BLaER1 treated with 17β-estradiol and CSF1 and Interleukin-3, amounts not matched to agents 10 nM and 100 nM (cell line): ENCODE measurements at regions not wholly inside any gene's neighbourhood (a gene's known extent, or its start where the extent isn't known, plus 50 kb on each side); places are given as distances from the start of the nearest gene placed in this dataset.

Experiments used
- H3K27ac ChIP-seq, 11 experiments: shearing (Covaris generic); formaldehyde crosslinking; 2 replicates each; pipeline ENCODE4 v1.8.1; 2022
- H3K27me3 ChIP-seq, 11 experiments: shearing (Covaris generic); formaldehyde crosslinking; 2 replicates each; pipeline ENCODE4 v1.8.1; 2022
- H3K36me3 ChIP-seq, 11 experiments: shearing (Covaris generic); formaldehyde crosslinking; 2 replicates each; pipeline ENCODE4 v1.8.1; 2022
- H3K4me1 ChIP-seq, 10 experiments: shearing (Covaris generic); formaldehyde crosslinking; 2 replicates each; pipeline ENCODE4 v1.8.1; 2022
- H3K4me2 ChIP-seq, 11 experiments: shearing (Covaris generic); formaldehyde crosslinking; 2 replicates each; pipeline ENCODE4 v1.8.1; 2022
- H3K4me3 ChIP-seq, 10 experiments: shearing (Covaris generic); formaldehyde crosslinking; 2 replicates each; pipeline ENCODE4 v1.8.1; 2022
- H3K9ac ChIP-seq, 11 experiments: shearing (Covaris generic); formaldehyde crosslinking; 2 replicates each; pipeline ENCODE4 v1.8.1; 2022
- H3K9me3 ChIP-seq, 11 experiments: shearing (Covaris generic); formaldehyde crosslinking; replicated peaks in 1 of 11; 2 replicates each; pipeline ENCODE4 v1.8.1; 2022
- H4K20me1 ChIP-seq, 11 experiments: shearing (Covaris generic); formaldehyde crosslinking; 2 replicates each; pipeline ENCODE4 v1.8.1; 2022
- Cebpa-rat ChIP-seq, 11 experiments: shearing (Covaris generic); IDR thresholded peaks; 2 replicates each; pipeline ENCODE4 v1.8.1; 2022

- Histone ChIP-seq H3K27ac (no peak overlapping the region), H4K20me1 (no peaks in the 10 kb centered on the region), H3K4me1 (no peaks in the 10 kb centered on the region)
Observed at GRCh38 chr12:114213055-114213581, 192.8 kb downstream of the TBX5 start.

GRCh38 chr12:114209861-114210260 lies 196.1 kb downstream of the TBX5 start:
- Histone ChIP-seq H3K27ac (no peak overlapping the region), H3K4me1 (no peaks in the 10 kb centered on the region), H3K4me3 (no peak overlapping the region), H3K36me3 (no peaks in the 10 kb centered on the region), H4K20me1 (no peaks in the 10 kb centered on the region), H3K9me3 (no peaks in the 10 kb centered on the region), H3K27me3 (no peaks in the 10 kb centered on the region), H3K9ac (no peak overlapping the region), H3K4me2 (no peak overlapping the region)
- TF ChIP-seq Cebpa-rat (IDR thresholded peaks at IDR 0.05): no peak

More at GRCh38 chr12:114213055-114213581, 192.8 kb downstream of the TBX5 start:
- Histone ChIP-seq H3K9me3 (no peaks in the 10 kb centered on the region), H3K9ac (no peak overlapping the region), H3K4me2 (no peak overlapping the region), H3K4me3 (no peak overlapping the region), H3K36me3 (no peaks in the 10 kb centered on the region), H3K27me3 (no peaks in the 10 kb centered on the region)
- TF ChIP-seq Cebpa-rat (IDR thresholded peaks at IDR 0.05): no peak

GRCh38 chr12:114206525-114206924 lies 199.4 kb downstream of the TBX5 start:
- Histone ChIP-seq H3K9ac (no peak overlapping the region), H3K36me3 (no peaks in the 10 kb centered on the region), H3K4me3 (no peak overlapping the region), H3K27me3 (no peaks in the 10 kb centered on the region), H4K20me1 (no peaks in the 10 kb centered on the region), H3K9me3 (peaks cover 0 to 6% (median 0%) of the 10 kb centered on the region in 11 experiments; a peak in 1 of 22 replicates), H3K27ac (no peak overlapping the region), H3K4me1 (no peaks in the 10 kb centered on the region), H3K4me2 (no peak overlapping the region)
- TF ChIP-seq Cebpa-rat (IDR thresholded peaks at IDR 0.05): no peak

GRCh38 chr12:114201794-114202193 lies 204.2 kb downstream of the TBX5 start:
- H3K27ac ChIP-seq: no peak overlapping the region
- H3K36me3 ChIP-seq: no peaks in the 10 kb centered on the region
- H4K20me1 ChIP-seq: no peaks in the 10 kb centered on the region
- H3K4me3 ChIP-seq: no peak overlapping the region
- no peak for TF ChIP-seq Cebpa-rat (IDR thresholded peaks at IDR 0.05)
- no peaks in the 10 kb centered on the region for H3K4me1 ChIP-seq
- H3K27me3 ChIP-seq: no peaks in the 10 kb centered on the region
- H3K4me2 ChIP-seq: no peak overlapping the region
- H3K9ac ChIP-seq: no peak overlapping the region
- H3K9me3 ChIP-seq: peaks cover 0 to 38% (median 17%) of the 10 kb centered on the region in 11 experiments; a peak in 17 of 22 replicates

GRCh38 chr12:114194956-114195355 lies 211.0 kb downstream of the TBX5 start:
- H3K27me3 ChIP-seq: no peaks in the 10 kb centered on the region

GRCh38 chr12:114194066-114194465 lies 211.9 kb downstream of the TBX5 start:
- H3K9ac ChIP-seq: peak overlapping the region in 2 of 11 experiments; percentile 24 to 39; a peak in 1 of 22 replicates
- no peak overlapping the region for H3K4me3 ChIP-seq
- peak overlapping the region in 5 of 11 experiments; percentile 39 to 71 (median 49); a peak in 9 of 22 replicates for H3K27ac ChIP-seq
- H3K36me3 ChIP-seq: no peaks in the 10 kb centered on the region
- H3K27me3 ChIP-seq: no peaks in the 10 kb centered on the region
- TF ChIP-seq Cebpa-rat (IDR thresholded peaks at IDR 0.05): no peak
- H3K4me2 ChIP-seq: peak overlapping the region in 7 of 11 experiments; percentile 18 to 71 (median 67); a peak in 13 of 22 replicates
- H3K9me3 ChIP-seq: peaks cover 0 to 33% (median 11%) of the 10 kb centered on the region in 11 experiments; a peak in 17 of 22 replicates
- H4K20me1 ChIP-seq: no peaks in the 10 kb centered on the region
- peaks cover 0 to 45% (median 18%) of the 10 kb centered on the region in 10 experiments; a peak in 13 of 20 replicates for H3K4me1 ChIP-seq

More at GRCh38 chr12:114194956-114195355, 211.0 kb downstream of the TBX5 start:
- TF ChIP-seq Cebpa-rat (IDR thresholded peaks at IDR 0.05): no peak
- H3K4me2 ChIP-seq: peak overlapping the region in 3 of 11 experiments; percentile 57 to 71 (median 68); a peak in 4 of 22 replicates
- no peaks in the 10 kb centered on the region for H3K36me3 ChIP-seq
- H3K4me1 ChIP-seq: peaks cover 0 to 45% (median 18%) of the 10 kb centered on the region in 10 experiments; a peak in 13 of 20 replicates
- peaks cover 0 to 38% (median 17%) of the 10 kb centered on the region in 11 experiments; a peak in 17 of 22 replicates for H3K9me3 ChIP-seq
- H4K20me1 ChIP-seq: no peaks in the 10 kb centered on the region
- no peak overlapping the region for H3K4me3 ChIP-seq
- no peak overlapping the region for H3K9ac ChIP-seq
- H3K27ac ChIP-seq: peak overlapping the region in 1 of 11 experiments; percentile 71; a peak in 1 of 22 replicates

- no peaks in the 10 kb centered on the region for H4K20me1 ChIP-seq
- no peaks in the 10 kb centered on the region for H3K27me3 ChIP-seq
- H3K27ac ChIP-seq: peak overlapping the region in 5 of 11 experiments; percentile 39 to 73 (median 58); a peak in 9 of 22 replicates
- TF ChIP-seq Cebpa-rat (IDR thresholded peaks at IDR 0.05): peak in 3 of 11 experiments; percentile 56 to 69 (median 63); a peak in 3 of 22 replicates
- H3K9me3 ChIP-seq: peaks cover 0 to 27% (median 9%) of the 10 kb centered on the region in 11 experiments; a peak in 17 of 22 replicates
- peaks cover 0 to 45% (median 18%) of the 10 kb centered on the region in 10 experiments; a peak in 13 of 20 replicates for H3K4me1 ChIP-seq
- no peak overlapping the region for H3K4me3 ChIP-seq
- H3K9ac ChIP-seq: peak overlapping the region in 2 of 11 experiments; percentile 24 to 39; a peak in 2 of 22 replicates
- H3K4me2 ChIP-seq: peak overlapping the region in 7 of 11 experiments; percentile 18 to 71 (median 67); a peak in 14 of 22 replicates
- H3K36me3 ChIP-seq: no peaks in the 10 kb centered on the region
Observed at GRCh38 chr12:114193474-114193873, 212.5 kb downstream of the TBX5 start.

- peak overlapping the region in 5 of 11 experiments; percentile 57 to 71 (median 67); a peak in 11 of 22 replicates for H3K4me2 ChIP-seq
- peak overlapping the region in 4 of 11 experiments; percentile 38 to 73 (median 64); a peak in 6 of 22 replicates for H3K27ac ChIP-seq
- no peak overlapping the region for H3K4me3 ChIP-seq
- H3K4me1 ChIP-seq: peaks cover 0 to 45% (median 18%) of the 10 kb centered on the region in 10 experiments; a peak in 13 of 20 replicates
- H3K9me3 ChIP-seq: peaks cover 0 to 18% (median 6%) of the 10 kb centered on the region in 11 experiments; a peak in 10 of 22 replicates
- H3K36me3 ChIP-seq: no peaks in the 10 kb centered on the region
- H3K27me3 ChIP-seq: no peaks in the 10 kb centered on the region
- H3K9ac ChIP-seq: no peak overlapping the region
- no peaks in the 10 kb centered on the region for H4K20me1 ChIP-seq
- no peak for TF ChIP-seq Cebpa-rat (IDR thresholded peaks at IDR 0.05)
Observed at GRCh38 chr12:114192549-114192948, 213.4 kb downstream of the TBX5 start.

- Histone ChIP-seq H3K27me3 (no peaks in the 10 kb centered on the region), H3K4me3 (no peak overlapping the region), H3K27ac (0 out of 22 replicates have a peak overlapping the region, but pooled peaks of 1 of the 11 experiments have one; percentile 70), H3K4me1 (peaks cover 0 to 45% (median 18%) of the 10 kb centered on the region in 10 experiments; a peak in 13 of 20 replicates), H3K9me3 (peaks cover 0 to 13% (median 2%) of the 10 kb centered on the region in 11 experiments; a peak in 10 of 22 replicates), H3K36me3 (no peaks in the 10 kb centered on the region), H3K4me2 (peak overlapping the region in 3 of 11 experiments; percentile 57 to 71 (median 68); a peak in 5 of 22 replicates), H4K20me1 (no peaks in the 10 kb centered on the region), H3K9ac (no peak overlapping the region)
- no peak for TF ChIP-seq Cebpa-rat (IDR thresholded peaks at IDR 0.05)
Observed at GRCh38 chr12:114192013-114192412, 213.9 kb downstream of the TBX5 start.
